Suppressor macrophage treated with lipopolysaccharide for 4 hours (primary cell): ENCODE measurements at regions not wholly inside any gene's neighbourhood (a gene's known extent, or its start where the extent isn't known, plus 50 kb on each side); places are given as distances from the start of the nearest gene placed in this dataset.
"Not testable (repeated sequence)": the region's sequence is repeated elsewhere in the genome, so short reads cannot be mapped to it uniquely, and the experiment has no call there.

Experiments used
- DNase-seq: peaks from one replicate; pipeline ENCODE4 v3.0.0-alpha.2; 2020

DNA sequence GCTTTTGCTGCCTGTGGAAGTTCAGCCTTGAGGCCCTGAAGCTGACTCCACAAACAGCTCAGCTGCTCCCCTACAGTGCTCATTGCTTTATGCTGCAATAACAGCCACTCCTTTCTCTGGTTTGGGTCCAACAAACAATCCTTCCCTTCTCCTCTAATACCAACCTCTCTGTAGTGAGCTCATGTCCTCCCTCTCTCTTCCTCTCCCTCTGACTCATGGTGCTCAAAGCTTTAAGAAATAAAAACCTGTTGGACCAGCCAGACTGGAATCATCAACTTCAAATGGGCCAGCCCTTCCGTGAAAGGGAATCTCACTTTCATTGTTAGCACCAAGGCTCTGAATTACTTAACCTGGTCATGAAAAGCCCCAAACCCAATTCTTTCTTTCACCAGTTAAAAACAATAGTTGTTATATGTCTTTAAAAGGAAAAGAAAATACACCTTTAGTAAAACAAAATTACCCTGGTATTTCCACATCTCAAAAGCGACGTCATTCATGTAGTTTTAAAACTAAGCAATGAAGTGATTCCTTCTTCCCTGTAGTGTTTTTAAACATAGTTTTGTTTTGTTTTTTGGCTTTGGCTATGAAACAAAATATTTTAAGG, 126.4 kb downstream of the DUSP6 start:
- peak; percentile 62 for DNase-seq

DNA sequence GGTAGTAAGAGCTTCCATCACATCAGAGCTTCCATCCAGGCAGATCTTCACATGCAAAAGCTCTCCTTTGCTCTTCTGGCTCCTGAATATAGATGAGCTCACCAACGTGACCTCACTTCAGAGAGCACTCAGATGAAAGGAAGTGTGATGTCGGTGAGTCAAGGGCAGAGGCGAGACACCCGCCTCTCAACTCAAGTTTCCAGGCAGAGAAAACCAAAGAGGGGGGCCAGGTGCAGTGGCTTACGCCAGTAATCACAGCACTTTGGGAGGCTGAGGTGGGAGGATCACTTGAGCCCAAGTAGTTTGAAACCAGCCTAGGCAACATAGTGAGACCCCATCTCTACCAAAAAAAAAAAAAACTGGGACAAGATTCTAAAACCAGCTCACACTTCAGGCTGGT, 126.9 kb downstream of the DUSP6 start:
- peak; percentile 71 for DNase-seq

- not testable (repeated sequence) for DNase-seq
Measured at GRCh38 chr12:89222580-89222979, 129.7 kb downstream of the DUSP6 start.

DNA sequence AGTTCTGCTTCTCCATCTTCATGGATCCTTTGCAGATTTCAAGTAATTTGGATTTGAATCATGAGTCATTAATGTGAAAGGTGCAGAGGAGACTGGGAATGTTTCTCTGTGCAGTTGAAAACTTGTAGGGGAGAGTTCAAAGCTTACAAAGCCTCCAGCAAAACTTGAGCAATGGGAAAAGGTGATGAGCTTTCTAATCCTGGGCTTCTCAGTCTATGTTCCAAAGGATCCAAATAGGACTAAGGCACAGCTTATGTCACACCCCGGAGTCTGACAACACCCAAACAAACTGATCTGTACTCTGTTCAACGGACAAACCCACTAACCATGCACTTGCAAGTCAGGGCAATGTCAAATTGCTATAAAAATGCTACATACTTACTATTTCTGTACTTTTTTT, 134.8 kb downstream of the DUSP6 start:
- no peak for DNase-seq

- no peak for DNase-seq
Measured at GRCh38 chr12:89216211-89216952, 135.9 kb downstream of the DUSP6 start.

GRCh38 chr12:89215196-89215595, 137.1 kb downstream of the DUSP6 start:
- DNase-seq = peak; percentile 34

DNA sequence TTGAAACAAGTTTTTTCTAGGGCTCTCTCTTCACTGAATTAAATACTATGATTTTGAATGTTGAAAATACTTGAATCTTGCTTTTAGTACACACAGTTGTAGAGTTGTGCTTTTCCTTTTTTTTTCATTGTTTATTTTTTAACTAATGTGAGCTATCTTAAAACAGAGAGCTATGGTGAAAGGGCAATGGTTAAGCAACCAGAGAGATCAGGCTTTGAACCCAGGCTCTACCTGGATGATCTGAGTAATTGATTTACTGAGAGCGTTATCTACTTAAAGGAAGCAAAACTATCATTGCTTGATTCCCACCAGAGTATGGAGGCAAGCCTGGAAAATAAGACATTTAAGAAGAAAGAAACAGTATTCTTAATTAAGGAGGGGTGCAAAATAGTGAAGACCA, 138.6 kb downstream of the DUSP6 start:
- DNase-seq = no peak

DNA sequence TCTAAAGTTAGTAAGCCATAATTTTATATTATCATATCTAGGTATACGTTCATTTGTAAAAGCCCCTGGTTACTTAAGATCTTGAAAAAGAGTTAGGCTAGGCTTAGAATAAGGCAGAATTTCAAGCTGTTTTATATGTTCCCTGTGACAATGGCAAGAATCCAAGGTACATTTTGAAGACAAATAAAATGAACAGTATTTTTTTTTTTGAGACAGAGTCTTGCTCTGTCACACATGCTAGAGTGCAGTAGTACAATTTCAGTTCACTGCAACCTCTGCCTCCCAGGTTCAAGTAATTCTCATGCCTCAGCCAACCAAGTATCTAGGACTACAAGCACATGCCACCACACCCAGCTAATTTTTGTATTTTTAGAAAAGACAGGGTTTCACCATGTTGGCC, 139.2 kb downstream of the DUSP6 start:
- DNase-seq = no peak

- DNase-seq = peak; percentile 22
Measured at GRCh38 chr12:89212339-89212771, 139.9 kb downstream of the DUSP6 start.

GRCh38 chr12:89211456-89211855, 140.8 kb downstream of the DUSP6 start:
- DNase-seq = peak; percentile 17

GRCh38 chr12:89210277-89210676, 142.0 kb downstream of the DUSP6 start:
- DNase-seq = no peak

DNA sequence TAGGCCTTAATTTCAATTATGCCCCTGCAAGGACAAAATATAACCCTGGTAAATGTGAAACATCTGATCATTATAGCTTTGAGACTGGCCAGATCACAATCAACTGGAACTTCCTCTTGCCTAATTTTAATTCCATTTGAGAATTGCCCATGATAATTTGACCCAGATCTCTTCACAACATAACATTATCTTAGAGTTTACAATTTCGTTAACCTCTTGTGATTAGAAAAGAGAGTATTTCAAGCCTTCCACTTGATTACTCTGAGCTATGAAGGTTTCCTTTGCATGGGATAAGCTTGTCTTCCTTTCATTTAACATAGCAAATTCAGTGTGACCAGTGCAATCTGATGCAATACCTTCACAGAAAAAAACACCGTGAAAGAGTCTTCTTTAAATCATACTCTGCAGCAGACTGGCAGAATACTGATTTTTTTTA, 143.6 kb downstream of the DUSP6 start:
- DNase-seq = peak; percentile 61

GRCh38 chr12:89206390-89206789, 145.9 kb downstream of the DUSP6 start:
- DNase-seq = peak; percentile 42

GRCh38 chr12:89205517-89205916, 146.8 kb downstream of the DUSP6 start:
- DNase-seq = no peak

GRCh38 chr12:89203144-89203543, 149.2 kb downstream of the DUSP6 start:
- no peak for DNase-seq

DNA sequence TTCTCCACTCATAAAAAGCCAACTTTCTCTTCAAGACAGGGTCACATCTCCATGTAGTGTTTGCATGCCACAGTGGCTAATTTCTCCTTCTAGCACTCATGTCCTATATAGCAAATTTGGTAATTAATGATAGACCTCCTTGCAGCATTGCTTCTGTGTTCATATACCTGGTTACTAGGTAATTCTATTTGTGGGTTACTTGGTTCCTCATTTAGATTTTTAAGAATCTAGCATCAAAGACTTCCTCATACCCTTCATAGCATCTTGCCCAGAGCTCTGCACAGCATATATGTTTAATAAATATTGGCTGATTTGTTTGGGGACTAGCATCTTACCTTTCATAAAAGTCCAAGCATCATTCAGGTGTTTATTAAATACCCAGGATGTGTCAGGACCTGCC, 152.1 kb downstream of the DUSP6 start:
- DNase-seq = no peak

DNA sequence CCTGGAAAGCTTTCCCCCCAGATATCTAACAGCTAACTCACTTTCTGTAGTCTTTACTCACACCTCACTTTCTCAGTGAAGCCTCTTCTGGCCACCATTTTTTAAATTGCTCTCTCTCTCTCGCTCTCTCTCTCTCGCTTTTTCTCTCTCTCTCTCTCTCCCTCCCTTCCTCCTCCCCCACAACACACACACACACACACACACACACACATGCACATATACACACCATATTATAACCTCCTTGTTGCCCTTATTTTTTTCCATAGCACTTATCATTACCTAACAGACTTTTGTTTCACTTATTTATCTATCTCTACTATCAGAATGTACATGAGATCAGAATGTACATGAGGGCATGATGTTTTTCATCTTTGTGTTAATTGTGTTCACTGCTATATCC, 156.8 kb downstream of the DUSP6 start:
- DNase-seq = no peak

DNA sequence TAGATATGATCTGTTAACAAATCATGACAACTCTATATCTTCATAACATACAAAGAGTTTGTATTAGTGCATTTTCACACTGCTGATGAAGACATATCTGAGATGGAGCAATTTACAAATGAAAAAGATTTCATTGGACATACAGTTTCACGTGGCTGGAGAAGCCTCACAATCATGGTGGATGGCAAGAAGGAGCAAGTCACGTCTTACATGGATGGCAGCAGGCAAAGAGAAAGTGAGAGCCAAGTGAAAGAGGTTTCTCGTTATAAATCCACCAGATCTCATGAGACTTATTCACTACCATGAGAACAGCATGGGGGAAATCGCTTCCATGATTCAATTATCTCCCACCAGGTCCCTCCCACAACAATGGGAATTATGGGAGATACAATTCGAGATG, 157.6 kb downstream of the DUSP6 start:
- no peak for DNase-seq

- no peak for DNase-seq
Measured at GRCh38 chr12:89192429-89192828, 159.9 kb downstream of the DUSP6 start.

GRCh38 chr12:89191597-89191996, 160.7 kb downstream of the DUSP6 start:
- DNase-seq = not testable (repeated sequence)

DNA sequence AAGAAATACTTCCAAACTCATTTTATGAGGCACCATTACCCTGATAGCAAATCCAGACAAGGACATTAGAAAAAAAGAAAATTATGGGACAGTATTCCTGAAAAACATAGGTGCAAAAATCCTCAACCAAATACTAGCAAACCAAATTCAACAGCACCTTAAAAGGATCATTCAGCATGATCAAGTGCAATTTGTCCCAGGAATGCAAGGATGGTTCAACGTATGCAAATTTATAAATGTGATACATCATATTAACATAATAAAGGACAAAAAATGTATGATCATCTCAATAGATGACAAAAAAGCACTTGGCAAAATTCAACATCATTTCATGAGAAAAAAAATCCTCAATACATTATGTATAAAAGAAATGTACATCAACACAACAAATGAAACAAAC, 162.9 kb downstream of the DUSP6 start:
- no peak for DNase-seq

- peak; percentile 47 for DNase-seq
Measured at GRCh38 chr12:89187507-89187906, 164.8 kb downstream of the DUSP6 start.

GRCh38 chr12:89185889-89186288, 166.4 kb downstream of the DUSP6 start:
- DNase-seq = no peak

- no peak for DNase-seq
Measured at GRCh38 chr12:89185181-89185580, 167.1 kb downstream of the DUSP6 start.

DNA sequence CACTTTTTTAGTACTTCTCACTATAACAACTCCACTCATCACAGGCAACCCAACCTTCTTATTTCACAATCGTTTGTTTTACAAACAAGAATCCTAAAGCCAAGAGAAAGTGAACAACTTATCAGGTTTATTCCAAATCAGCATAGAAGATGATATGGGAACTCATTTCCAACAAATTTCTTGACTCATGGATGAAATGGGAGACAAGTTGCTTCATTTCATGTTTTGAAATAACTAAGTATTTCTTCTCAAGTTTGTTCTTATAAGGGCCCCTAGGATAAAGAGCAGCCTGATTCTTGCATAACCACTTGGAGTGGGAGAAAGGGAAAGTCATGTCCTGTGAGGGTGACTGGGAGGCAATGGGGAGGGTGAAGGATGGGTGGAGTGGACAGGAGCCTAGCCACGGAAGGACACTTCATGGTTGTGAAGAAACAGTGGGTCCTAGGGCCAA, 168.3 kb downstream of the DUSP6 start:
- DNase-seq = peak; percentile 89
